NOMO-1 (cell line): ENCODE measurements at regions not wholly inside any gene's neighbourhood (a gene's known extent, or its start where the extent isn't known, plus 50 kb on each side); places are given as distances from the start of the nearest gene placed in this dataset.

ENCODE experiments used
- DNase-seq, 2 experiments: peaks; one replicate each; lab custom pipeline; 2025; ENCODE audit not compliant: unreplicated experiment in 2 of 2; lab: John Stamatoyannopoulos, UW

DNA sequence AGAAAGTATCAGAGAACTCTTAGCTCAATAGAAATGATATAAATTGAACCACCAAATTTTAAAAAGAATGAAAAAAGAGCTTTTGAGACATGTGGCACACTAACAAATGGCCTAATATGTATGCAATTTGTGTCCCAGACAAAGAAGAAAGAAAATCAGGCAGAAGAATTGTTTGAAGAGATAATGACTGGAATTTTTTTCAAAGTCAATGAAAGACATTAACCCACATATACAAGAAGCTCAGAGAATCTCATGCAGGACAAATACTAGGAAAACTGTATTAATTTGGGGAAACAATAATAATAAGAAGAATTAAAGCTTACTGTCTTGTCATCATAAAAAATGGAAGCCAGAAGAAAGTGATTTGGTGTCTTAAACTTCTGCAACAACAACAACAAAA lies 304.1 kb upstream of the RND3 start:
- DNase-seq, result no peak

DNA sequence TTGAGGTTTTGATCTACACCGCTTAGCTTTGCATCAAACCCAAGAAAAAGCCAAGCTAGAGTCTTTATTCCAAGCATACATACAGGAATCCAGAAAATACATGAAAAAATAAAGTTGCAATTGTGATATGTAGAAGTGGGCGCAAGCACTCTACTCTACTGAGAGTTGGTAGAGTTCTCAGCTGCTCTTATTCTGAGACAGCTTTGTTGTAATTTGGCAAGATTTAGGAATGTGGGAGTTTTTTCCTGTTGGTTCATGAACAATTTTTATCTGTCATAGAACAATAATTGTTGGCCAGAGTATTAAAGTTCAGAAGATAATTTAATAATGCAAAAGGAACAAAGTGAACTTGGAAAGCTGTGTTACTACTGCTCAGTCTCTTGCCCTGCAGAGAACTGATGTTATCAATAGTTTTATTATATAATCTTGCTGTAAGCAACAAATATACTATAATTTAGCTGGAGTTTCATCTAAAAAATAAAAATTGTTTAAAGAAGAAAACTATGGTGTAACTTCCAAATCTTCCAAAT lies 302.0 kb upstream of the RND3 start:
- DNase-seq, result no peak

DNA sequence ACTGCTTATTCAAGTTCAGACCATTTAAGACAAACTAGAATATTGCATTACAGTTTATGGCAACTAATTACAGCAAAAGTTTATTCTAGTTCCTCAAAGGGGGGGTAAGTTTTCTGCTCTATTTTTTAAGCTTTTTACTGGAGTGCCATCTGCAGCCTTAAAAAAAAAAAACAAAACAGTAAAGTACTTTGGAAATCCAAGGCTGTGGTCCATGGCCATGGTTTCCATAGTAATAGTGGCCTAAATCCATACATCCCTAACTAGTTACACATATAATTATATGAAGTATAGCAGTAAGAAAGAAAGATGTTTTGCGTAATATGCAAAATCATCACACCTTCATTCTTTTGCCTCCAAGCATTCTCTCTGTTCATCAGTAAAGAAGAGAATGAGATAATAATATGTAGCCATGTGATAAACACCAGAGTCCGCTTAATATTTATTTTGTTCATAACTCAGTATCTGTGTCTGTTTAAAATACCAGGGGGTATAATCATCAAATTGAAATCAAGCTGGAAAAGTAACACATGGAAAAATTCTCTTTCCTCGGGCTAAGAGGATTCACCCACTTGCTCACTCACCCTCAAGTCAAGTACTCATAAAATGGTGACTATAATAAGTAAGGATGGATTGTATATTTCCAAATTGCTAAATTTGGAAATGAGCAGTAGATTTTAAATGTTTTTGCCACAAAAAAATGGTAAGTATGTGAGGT lies 301.1 kb upstream of the RND3 start:
- no peak for DNase-seq

- DNase-seq, result no peak
These were observed 300.1 kb upstream of the RND3 start for GRCh38 chr2:150787353-150788093.

DNA sequence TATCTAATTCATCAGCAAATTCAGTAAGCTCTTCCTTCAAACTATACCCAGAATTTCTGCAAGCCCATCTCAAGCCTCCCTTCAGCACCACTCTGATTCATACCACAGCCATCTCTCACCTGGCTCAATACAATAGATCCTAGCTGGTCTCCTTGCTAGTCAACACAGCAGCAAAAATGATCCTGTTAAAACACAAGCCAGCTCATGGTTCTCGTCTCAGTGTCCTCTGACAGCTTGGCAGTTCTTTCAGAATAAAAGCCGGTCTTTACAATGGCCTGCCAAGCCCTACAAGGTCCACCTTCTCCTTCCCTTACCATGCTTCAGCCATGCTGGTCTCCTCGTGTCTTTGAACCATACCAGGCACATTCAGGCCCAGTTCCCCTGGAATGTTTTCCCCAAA lies 296.9 kb upstream of the RND3 start:
- no peak for DNase-seq

DNA sequence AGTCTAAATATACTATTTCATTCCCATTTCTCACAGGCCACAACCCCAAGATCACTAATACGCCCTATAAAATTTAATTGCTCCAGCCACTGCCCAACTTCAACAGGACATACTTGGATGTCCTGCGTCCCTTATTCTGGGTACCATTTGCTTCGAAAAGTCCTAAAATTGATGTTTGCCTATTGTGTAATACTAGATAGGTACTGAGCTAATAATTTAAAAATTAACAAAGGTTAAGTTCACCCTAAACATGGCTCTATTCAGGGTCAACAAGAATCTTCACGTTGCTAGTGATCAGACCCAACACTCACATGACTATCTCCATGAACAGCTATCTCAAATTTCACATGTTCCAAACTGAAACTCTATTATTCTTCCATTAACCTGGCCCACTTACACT lies 296.4 kb upstream of the RND3 start:
- DNase-seq, result no peak

- no peak for DNase-seq
These were observed 295.5 kb upstream of the RND3 start for GRCh38 chr2:150783015-150783414.

- no peak for DNase-seq
These were observed 295.1 kb upstream of the RND3 start for GRCh38 chr2:150782613-150783012.

DNA sequence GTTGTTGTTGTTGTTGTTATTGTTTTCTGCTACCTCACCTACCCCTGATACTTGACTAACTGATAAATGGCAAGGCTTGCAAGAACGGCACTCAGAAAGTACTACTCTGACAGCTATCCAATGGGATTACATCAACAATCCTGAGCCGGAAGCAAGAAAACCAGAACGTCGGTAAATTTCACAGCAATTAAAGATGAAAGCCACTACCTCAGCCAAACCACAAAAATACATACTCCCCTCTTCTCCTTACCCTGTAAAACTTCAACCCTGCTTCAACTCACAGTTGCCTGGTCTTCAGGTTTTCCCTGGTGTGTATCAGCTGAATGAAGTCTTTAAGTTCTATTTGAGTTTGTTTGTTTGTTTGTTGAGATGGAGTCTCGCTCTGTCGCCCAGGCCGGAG lies 293.7 kb upstream of the RND3 start:
- DNase-seq, result no peak

- no peak for DNase-seq
These were observed 291.4 kb upstream of the RND3 start for GRCh38 chr2:150778828-150779227.

GRCh38 chr2:150769421-150769820 lies 282.0 kb upstream of the RND3 start:
- DNase-seq, result no peak

GRCh38 chr2:150767991-150768746 lies 280.7 kb upstream of the RND3 start:
- no peak for DNase-seq

DNA sequence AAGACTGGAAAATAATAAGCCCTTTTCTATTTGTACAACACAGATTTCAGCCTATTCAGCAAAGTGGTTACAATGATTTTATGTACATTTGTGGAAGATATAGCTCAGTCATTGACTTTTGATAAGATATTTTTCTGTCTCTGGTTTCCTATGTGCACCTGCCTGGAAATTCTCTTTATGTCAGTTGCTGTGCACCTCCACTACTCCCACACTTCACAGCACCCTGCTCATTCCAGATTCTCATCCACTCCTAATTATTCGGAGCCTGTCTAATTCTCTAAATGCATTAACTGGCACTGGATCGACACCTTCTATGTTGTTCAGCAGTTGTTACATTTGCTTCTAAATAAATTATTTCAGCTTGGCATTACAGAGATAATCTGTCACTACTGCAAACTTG lies 275.1 kb upstream of the RND3 start:
- DNase-seq, result no peak

DNA sequence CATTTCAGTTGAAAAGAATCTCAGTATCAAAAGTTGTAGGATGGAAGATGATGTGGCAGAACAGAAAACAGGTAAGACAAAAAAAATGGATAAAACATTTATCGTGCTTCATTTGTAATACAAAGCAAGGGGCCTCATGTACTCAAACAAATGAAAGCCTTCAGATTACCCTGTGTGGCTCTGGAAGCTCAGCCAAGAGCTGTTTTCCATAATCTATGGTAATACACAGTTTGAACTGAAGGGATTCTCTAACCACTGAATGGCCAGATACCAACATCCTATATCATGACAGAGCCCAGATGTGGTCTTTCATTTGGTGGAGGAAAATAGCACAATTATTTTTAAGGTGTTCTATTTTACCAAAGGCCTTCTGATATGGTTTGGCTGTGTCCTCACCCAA lies 272.1 kb upstream of the RND3 start:
- no peak for DNase-seq

DNA sequence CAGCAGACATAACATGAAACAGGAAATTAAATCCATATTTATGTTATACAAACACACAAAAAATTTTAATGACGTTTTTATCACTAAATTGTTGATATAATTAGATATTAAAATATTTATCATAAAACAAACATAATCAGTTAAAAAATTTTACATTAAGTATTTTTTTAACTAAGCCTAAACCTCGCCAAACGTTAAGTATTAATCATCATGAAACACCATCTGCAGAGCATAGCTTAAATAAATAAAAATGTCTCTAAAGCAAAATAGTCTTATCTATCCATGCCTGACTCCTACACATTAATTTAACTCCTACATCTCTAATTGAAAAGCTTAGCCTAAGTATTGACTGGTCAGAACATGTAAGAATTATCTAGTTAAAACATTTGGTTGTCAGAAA lies 271.6 kb upstream of the RND3 start:
- no peak for DNase-seq

- DNase-seq, result no peak
These were observed 264.8 kb upstream of the RND3 start for GRCh38 chr2:150752229-150752628.

DNA sequence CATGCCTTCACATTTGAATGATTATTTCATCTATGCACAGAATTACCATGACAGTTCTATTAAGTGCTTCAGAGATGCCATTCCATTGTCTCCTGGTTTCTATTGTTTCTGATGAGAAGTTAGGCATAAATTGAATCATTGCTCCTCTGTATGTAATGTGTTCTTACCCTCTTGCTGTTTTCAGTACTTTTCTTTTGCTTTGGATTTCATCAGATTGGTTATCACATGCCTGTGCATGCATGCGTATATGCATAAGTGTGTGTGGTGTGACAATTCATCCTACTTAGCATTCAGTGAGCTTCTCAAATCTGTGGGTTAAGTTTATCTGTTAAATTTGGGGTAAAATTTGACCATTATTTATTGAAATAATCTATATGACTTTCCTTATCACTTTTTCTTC lies 263.3 kb upstream of the RND3 start:
- no peak for DNase-seq

GRCh38 chr2:150742094-150742493 lies 254.6 kb upstream of the RND3 start:
- no peak for DNase-seq

GRCh38 chr2:150735894-150736498 lies 248.5 kb upstream of the RND3 start:
- no peak for DNase-seq

DNA sequence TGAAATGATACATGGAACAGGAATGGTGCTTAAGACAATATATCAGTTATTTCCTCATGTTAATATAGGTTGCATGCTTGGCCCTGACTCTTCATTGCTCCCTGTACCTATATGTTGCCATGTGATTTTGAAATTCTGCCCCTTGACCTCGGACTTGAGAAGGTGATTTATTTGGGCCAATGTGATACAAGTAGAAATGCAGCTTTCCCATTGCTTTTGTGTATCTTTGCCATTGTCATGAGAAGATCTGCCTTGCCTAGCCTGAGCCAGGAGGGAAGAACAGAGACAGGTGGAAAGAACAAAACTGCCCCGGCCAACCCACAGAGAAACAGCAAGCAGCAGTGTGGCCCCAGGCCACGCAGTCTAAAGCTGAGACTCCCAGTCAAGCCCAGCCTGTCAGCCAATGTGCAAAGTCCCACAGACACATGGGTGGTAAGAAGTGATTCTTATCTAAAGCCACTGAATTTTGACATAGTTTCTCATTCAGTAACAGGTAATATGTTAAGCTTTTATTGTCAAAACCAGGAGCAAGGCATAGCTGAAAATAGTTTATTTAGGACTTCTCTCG lies 245.7 kb upstream of the RND3 start:
- DNase-seq, result no peak

GRCh38 chr2:150732491-150732890 lies 245.0 kb upstream of the RND3 start:
- no peak for DNase-seq
